SJSA1 (cell line): ENCODE measurements at regions not wholly inside any gene's neighbourhood (a gene's known extent, or its start where the extent isn't known, plus 50 kb on each side); places are given as distances from the start of the nearest gene placed in this dataset.
A peak's percentile ranks its signal among the peaks of the same experiment; 100 is the strongest.

Source experiments
- DNase-seq, 2 experiments: peaks; one replicate each; pipeline ENCODE4 v3.0.0-alpha.2; 2015 to 2020; ENCODE audit warnings: low spot score in 2 of 2, low read depth in 1 of 2
- H3K27ac ChIP-seq: fragments of 250-450 bp; sonication (Bioruptor Pico); 2 replicates; pipeline ENCODE4 v1.5.1; 2020; ENCODE audit warnings: mild to moderate bottlenecking, moderate library complexity
- H3K27me3 ChIP-seq: fragments of 250-450 bp; sonication (Bioruptor Pico); replicated peaks from 2 replicates; pipeline ENCODE4 v1.5.1; 2020; ENCODE audit warnings: mild to moderate bottlenecking, moderate library complexity
- H3K36me3 ChIP-seq: fragments of 250-450 bp; sonication (Bioruptor Pico); 2 replicates; pipeline ENCODE4 v1.5.1; 2020; ENCODE audit warnings: mild to moderate bottlenecking
- H3K4me1 ChIP-seq: fragments of 250-450 bp; sonication (Bioruptor Pico); replicated peaks from 2 replicates; pipeline ENCODE4 v1.6.1; 2021; ENCODE audit warnings: mild to moderate bottlenecking
- H3K4me3 ChIP-seq: fragments of 250-450 bp; sonication (Bioruptor Pico); 2 replicates; pipeline ENCODE4 v1.5.1; 2020; ENCODE audit warnings: mild to moderate bottlenecking
- H3K9me3 ChIP-seq: fragments of 250-450 bp; sonication (Bioruptor Pico); replicated peaks from 2 replicates; pipeline ENCODE4 v1.5.1; 2020; ENCODE audit warnings: mild to moderate bottlenecking

DNA sequence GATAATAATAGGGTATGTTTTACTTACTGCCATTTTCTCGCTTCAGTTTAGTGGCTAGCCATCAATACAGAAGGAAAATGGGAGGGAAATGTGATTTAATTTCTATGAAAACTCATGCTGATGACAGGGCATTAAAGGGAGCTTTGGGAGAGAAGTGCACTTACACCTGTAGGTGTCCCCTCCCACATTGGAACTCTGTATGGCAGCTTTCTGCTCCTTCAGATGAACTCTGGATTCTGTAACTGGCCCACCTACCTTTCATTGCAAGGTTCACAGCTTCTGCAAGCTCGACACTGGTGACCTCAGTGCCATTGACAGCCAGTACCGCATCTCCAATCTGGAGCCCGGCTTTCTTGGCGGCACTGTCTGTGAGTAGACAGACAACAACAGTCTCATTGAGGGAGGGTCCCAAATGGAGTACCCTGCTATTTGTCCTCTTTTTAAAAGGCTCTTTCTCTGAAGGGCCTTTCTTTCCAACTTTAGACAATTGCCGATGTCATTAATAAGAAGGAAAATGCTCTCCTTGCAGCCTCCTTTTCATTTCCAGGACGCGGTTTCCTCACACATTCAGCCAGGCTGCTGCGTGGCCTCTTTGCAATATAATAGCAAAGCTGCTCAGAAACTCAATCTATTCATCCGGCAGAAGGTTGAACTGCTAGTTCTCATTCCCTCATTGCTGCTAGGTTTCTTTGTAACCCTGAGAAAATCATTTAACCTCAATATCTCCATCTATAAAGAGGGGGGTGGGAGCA, 63.6 kb downstream of the NUDT12 start:
- no peaks in the 10 kb centered on the region for H3K36me3 ChIP-seq

DNA sequence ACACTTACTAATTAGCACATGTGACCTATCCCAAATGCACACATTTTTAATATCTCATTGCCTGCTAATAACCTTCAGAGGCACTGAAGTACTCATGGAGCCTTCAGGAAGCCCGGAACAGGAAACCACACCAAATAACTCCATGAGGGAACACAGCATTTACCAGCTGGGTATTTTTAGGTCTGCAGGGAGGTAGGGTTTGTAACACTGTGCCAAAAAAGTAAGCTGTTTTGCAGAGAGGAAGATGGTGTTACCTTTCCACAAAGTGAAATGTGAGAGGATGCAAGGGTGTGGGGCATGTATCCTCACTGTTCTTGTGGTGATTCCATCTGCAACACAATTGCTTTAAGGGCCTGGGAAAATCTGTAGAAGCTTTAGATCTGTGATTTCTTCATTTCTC, 64.4 kb downstream of the NUDT12 start:
- H3K27ac ChIP-seq: no peak overlapping the region
- no peaks in the 10 kb centered on the region for H3K36me3 ChIP-seq
- no peak overlapping the region for H3K4me3 ChIP-seq
- no peaks in the 10 kb centered on the region for H3K4me1 ChIP-seq
- H3K9me3 ChIP-seq: no peaks in the 10 kb centered on the region; the same call in 1 of the 2 replicates
- no peaks in the 10 kb centered on the region; the same call in 1 of the 2 replicates for H3K27me3 ChIP-seq
- DNase-seq: no peak

More for the DNA sequence above, 63.6 kb downstream of the NUDT12 start:
- Histone ChIP-seq H3K27ac (no peak overlapping the region), H3K9me3 (no peaks in the 10 kb centered on the region; the same call in 1 of the 2 replicates), H3K4me3 (no peak overlapping the region), H3K4me1 (no peaks in the 10 kb centered on the region), H3K27me3 (no peaks in the 10 kb centered on the region; the same call in 1 of the 2 replicates)
- no peak for DNase-seq

DNA sequence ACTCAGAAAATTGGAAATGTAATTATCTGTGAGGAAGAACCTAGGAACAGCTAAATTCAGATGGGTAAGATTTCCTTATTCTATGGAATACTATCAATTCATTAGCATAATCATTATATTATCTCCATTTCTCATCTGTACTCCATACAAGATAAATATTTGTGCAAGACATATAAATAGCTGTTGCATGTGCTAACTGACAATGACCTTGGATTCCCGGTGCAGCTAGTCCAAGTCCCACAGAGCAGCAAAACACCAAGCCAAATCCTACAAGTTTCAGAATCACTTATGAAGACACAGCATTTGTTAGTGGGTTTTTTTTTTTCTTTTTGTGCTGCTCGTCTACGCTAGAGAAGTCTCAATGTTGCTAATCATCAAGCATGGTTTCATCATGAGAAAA, 64.8 kb downstream of the NUDT12 start:
- no peak for DNase-seq
- no peaks in the 10 kb centered on the region for H3K36me3 ChIP-seq
- no peaks in the 10 kb centered on the region; the same call in 1 of the 2 replicates for H3K27me3 ChIP-seq
- no peaks in the 10 kb centered on the region for H3K4me1 ChIP-seq
- H3K27ac ChIP-seq: no peak overlapping the region
- H3K4me3 ChIP-seq: no peak overlapping the region
- H3K9me3 ChIP-seq: no peaks in the 10 kb centered on the region; the same call in 1 of the 2 replicates

- no peak for DNase-seq
- Histone ChIP-seq H3K9me3 (no peaks in the 10 kb centered on the region; the same call in 1 of the 2 replicates), H3K4me3 (no peak overlapping the region), H3K4me1 (no peaks in the 10 kb centered on the region), H3K27ac (no peak overlapping the region), H3K36me3 (no peaks in the 10 kb centered on the region), H3K27me3 (peaks cover under 1% of the 10 kb centered on the region; the same call in 1 of the 2 replicates)
Measured at GRCh38 chr5:103490030-103490739, 72.4 kb downstream of the NUDT12 start.

DNA sequence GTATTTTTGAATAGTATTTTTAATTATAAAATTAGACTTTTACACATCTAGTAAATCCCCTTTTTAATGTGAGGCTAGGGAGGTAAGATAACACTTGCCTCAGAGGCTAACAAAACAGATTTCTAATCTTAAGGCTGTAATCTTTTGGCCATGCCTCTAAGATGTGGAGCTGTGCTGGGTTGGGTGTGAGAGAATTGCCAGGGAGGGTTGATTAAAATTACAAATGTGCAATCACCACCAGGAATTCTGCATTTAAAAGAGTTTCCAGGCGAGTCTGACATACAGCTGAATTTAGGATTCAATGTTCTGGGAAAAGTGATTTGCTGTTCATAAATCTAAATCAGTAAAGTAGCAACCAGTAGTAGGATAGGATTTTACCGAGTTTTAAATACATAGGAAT, 73.3 kb downstream of the NUDT12 start:
- Histone ChIP-seq H3K4me3 (no peak overlapping the region), H3K36me3 (no peaks in the 10 kb centered on the region), H3K27ac (no peak overlapping the region), H3K4me1 (no peaks in the 10 kb centered on the region), H3K27me3 (peaks cover 2% of the 10 kb centered on the region; the same call in 1 of the 2 replicates), H3K9me3 (no peaks in the 10 kb centered on the region; the same call in 1 of the 2 replicates)
- no peak for DNase-seq

- Histone ChIP-seq H3K4me3 (no peak overlapping the region), H3K9me3 (no peaks in the 10 kb centered on the region), H3K27ac (no peak overlapping the region), H3K36me3 (no peaks in the 10 kb centered on the region), H3K4me1 (no peaks in the 10 kb centered on the region), H3K27me3 (0 out of 2 replicates have a peak, but pooled peaks cover 2% of the 10 kb centered on the region)
- no peak for DNase-seq
Measured at GRCh38 chr5:103487822-103488493, 74.6 kb downstream of the NUDT12 start.

DNA sequence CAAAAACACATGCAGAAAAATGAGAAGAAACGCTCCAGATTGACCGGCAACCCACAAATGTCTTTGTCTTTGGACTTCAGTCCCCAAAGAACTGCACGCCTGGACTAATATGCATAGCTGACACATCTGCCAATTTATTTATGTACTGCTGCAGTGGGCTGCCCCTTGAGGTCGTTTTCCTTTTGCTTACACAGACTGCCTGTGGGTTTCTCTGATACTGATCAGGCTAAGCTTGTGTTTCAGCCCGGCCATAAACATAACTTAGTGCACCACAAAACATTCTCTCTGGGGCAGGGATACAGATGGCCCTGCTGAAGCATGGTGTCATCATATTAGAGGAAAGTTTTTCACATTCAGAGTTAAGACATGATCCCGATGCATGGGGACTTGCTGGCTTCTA, 75.4 kb downstream of the NUDT12 start:
- no peak for DNase-seq
- H3K36me3 ChIP-seq: no peaks in the 10 kb centered on the region
- no peaks in the 10 kb centered on the region for H3K9me3 ChIP-seq
- no peak overlapping the region for H3K27ac ChIP-seq
- no peak overlapping the region for H3K4me3 ChIP-seq
- H3K27me3 ChIP-seq: 0 out of 2 replicates have a peak, but pooled peaks cover 2% of the 10 kb centered on the region
- no peaks in the 10 kb centered on the region for H3K4me1 ChIP-seq

DNA sequence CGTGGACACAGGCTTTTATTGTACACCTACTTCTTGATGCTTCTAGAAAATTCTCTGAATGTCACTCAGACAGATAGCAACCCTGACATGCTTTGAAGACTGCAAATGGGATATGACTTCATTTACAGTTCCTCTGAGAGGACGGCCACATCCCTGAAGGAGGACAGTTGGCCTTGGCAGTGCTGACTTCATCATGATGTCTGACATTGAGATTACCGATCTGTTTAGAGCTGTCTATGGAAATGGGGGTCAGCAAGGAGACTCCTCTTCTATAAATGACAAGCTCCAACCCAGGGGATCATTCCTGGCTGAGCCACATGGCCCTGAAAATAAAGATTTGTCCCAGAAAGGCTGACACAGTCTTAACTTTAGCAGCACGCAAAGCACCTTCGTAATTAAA, 75.8 kb downstream of the NUDT12 start:
- no peak for DNase-seq
- Histone ChIP-seq H3K4me3 (no peak overlapping the region), H3K9me3 (no peaks in the 10 kb centered on the region), H3K27ac (no peak overlapping the region), H3K36me3 (no peaks in the 10 kb centered on the region), H3K4me1 (no peaks in the 10 kb centered on the region), H3K27me3 (0 out of 2 replicates have a peak, but pooled peaks cover 2% of the 10 kb centered on the region)

- no peaks in the 10 kb centered on the region for H3K36me3 ChIP-seq
- H3K4me3 ChIP-seq: no peak overlapping the region
- H3K9me3 ChIP-seq: no peaks in the 10 kb centered on the region
- DNase-seq: no peak
- peaks cover 2% of the 10 kb centered on the region; the same call in 1 of the 2 replicates for H3K27me3 ChIP-seq
- no peaks in the 10 kb centered on the region for H3K4me1 ChIP-seq
- H3K27ac ChIP-seq: no peak overlapping the region
Measured at GRCh38 chr5:103480246-103480645, 82.3 kb downstream of the NUDT12 start.

GRCh38 chr5:103477678-103478077, 84.9 kb downstream of the NUDT12 start:
- DNase-seq: no peak
- Histone ChIP-seq H3K4me3 (no peak overlapping the region), H3K27me3 (no peaks in the 10 kb centered on the region; the same call in 1 of the 2 replicates), H3K4me1 (no peaks in the 10 kb centered on the region), H3K27ac (no peak overlapping the region), H3K36me3 (no peaks in the 10 kb centered on the region), H3K9me3 (no peaks in the 10 kb centered on the region)

GRCh38 chr5:103476811-103477210, 85.8 kb downstream of the NUDT12 start:
- H3K4me3 ChIP-seq: no peak overlapping the region
- H3K27ac ChIP-seq: no peak overlapping the region
- no peaks in the 10 kb centered on the region; the same call in 1 of the 2 replicates for H3K27me3 ChIP-seq
- DNase-seq: no peak
- no peaks in the 10 kb centered on the region for H3K4me1 ChIP-seq
- no peaks in the 10 kb centered on the region for H3K9me3 ChIP-seq
- H3K36me3 ChIP-seq: no peaks in the 10 kb centered on the region

DNA sequence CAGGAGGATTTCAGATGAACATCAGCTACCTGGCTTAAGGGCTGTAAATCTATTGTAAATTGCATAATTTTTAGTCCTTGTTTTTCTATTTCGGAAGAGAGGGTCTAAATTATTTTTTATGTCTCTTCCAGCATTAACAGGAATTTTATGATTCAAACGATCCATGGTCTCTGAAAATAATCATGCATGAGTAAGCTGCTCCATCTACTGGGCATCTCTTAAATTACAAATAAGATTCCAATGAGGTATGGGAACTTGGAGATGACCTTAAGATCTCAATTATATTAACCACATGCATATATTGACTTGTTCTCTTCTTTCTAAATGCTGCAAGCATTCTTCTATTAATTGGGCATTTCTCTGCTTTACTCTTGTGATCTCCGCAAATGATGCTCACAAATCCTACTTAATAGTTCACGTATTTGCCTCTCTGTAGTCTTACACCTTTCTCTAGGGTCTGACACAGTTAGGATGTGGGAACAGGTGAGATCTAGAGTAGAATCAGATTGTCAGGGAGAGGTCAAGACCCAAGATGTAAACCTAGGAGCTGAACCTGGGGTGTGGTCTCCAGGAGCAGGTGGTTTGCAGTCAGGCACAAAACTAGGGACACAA, 86.9 kb downstream of the NUDT12 start:
- Histone ChIP-seq H3K4me1 (no peaks in the 10 kb centered on the region), H3K36me3 (no peaks in the 10 kb centered on the region), H3K27ac (no peak overlapping the region), H3K27me3 (no peaks in the 10 kb centered on the region; the same call in 1 of the 2 replicates), H3K4me3 (no peak overlapping the region), H3K9me3 (no peaks in the 10 kb centered on the region)
- peak in 1 of 2 experiments; percentile 57 for DNase-seq

- Histone ChIP-seq H3K36me3 (no peaks in the 10 kb centered on the region), H3K27ac (no peak overlapping the region)
- no peak for DNase-seq
Measured at GRCh38 chr5:103474677-103475076, 87.9 kb downstream of the NUDT12 start.

More at GRCh38 chr5:103474677-103475076, 87.9 kb downstream of the NUDT12 start:
- H3K4me3 ChIP-seq: no peak overlapping the region
- no peaks in the 10 kb centered on the region; the same call in 1 of the 2 replicates for H3K27me3 ChIP-seq
- H3K4me1 ChIP-seq: peaks cover 1% of the 10 kb centered on the region
- H3K9me3 ChIP-seq: no peaks in the 10 kb centered on the region
